Skin of body (tissue), 1 donor: ENCODE measurements at regions not wholly inside any gene's neighbourhood (a gene's known extent, or its start where the extent isn't known, plus 50 kb on each side); places are given as distances from the start of the nearest gene placed in this dataset.

Experiments used
- DNase-seq: peaks from one replicate; lab custom pipeline; 2025; lab: John Stamatoyannopoulos, UW

GRCh38 chr11:87430821-87431220, 393.1 kb downstream of the TMEM135 start:
- DNase-seq: peak; percentile 18

GRCh38 chr11:87429996-87430395, 392.3 kb downstream of the TMEM135 start:
- DNase-seq: peak; percentile 57

- DNase-seq: no peak
Measured at GRCh38 chr11:87428266-87428665, 390.5 kb downstream of the TMEM135 start.

GRCh38 chr11:87425943-87426342, 388.2 kb downstream of the TMEM135 start:
- DNase-seq: no peak

GRCh38 chr11:87425391-87425790, 387.7 kb downstream of the TMEM135 start:
- DNase-seq: no peak

- DNase-seq: no peak
Measured at GRCh38 chr11:87423161-87423560, 385.4 kb downstream of the TMEM135 start.

- no peak for DNase-seq
Measured at GRCh38 chr11:87422566-87422965, 384.8 kb downstream of the TMEM135 start.

GRCh38 chr11:87421422-87421821, 383.7 kb downstream of the TMEM135 start:
- peak; percentile 57 for DNase-seq

- no peak for DNase-seq
Measured at GRCh38 chr11:87417951-87418350, 380.2 kb downstream of the TMEM135 start.

GRCh38 chr11:87405843-87406242, 368.1 kb downstream of the TMEM135 start:
- no peak for DNase-seq

- no peak for DNase-seq
Measured at GRCh38 chr11:87405356-87405755, 367.6 kb downstream of the TMEM135 start.

GRCh38 chr11:87401653-87402052, 363.9 kb downstream of the TMEM135 start:
- peak; percentile 23 for DNase-seq

- DNase-seq: no peak
Measured at GRCh38 chr11:87399341-87399740, 361.6 kb downstream of the TMEM135 start.

- DNase-seq: peak; percentile 87
Measured at GRCh38 chr11:87398931-87399330, 361.2 kb downstream of the TMEM135 start.

- no peak for DNase-seq
Measured at GRCh38 chr11:87397011-87397865, 359.5 kb downstream of the TMEM135 start.

- DNase-seq: no peak
Measured at GRCh38 chr11:87394924-87395323, 357.2 kb downstream of the TMEM135 start.

- DNase-seq: no peak
Measured at GRCh38 chr11:87392665-87393064, 354.9 kb downstream of the TMEM135 start.

- DNase-seq: peak; percentile 38
Measured at GRCh38 chr11:87391496-87391895, 353.8 kb downstream of the TMEM135 start.

- no peak for DNase-seq
Measured at GRCh38 chr11:87384078-87384729, 346.5 kb downstream of the TMEM135 start.

- no peak for DNase-seq
Measured at GRCh38 chr11:87374038-87374807, 336.5 kb downstream of the TMEM135 start.
